HG03457 (cell line): ENCODE measurements at regions not wholly inside any gene's neighbourhood (a gene's known extent, or its start where the extent isn't known, plus 50 kb on each side); places are given as distances from the start of the nearest gene placed in this dataset.

Source experiments
- ATAC-seq: cut with Tn5 transposase; IDR thresholded peaks from one replicate; pipeline ENCODE4 v1.9.1; 2021; ENCODE audit warnings: moderate number of reproducible peaks; ENCODE audit not compliant: unreplicated experiment

GRCh38 chr13:74683411-74683810 lies 549.2 kb upstream of the KLF12 start:
- no peak for ATAC-seq

- ATAC-seq: no peak
These were observed 548.5 kb upstream of the KLF12 start for GRCh38 chr13:74682746-74683145.

DNA sequence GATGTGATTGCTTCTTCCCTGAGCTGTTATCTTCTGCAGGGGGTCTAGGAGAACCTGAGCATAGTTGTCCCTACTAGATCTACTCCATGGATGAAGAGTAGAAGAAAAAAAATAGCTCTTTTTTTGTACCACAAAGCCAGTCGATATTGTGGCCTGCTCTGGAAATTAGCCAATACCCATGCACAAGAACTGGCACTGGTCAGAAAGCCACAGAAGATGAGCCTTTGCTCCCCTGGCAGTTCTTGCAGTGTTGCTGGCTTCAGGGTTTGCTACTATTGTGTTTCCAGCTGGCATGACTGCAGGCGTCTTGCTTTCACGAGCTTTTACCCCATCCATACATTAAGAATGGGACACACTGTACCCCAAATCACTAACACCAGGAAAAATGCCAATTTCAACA lies 547.7 kb upstream of the KLF12 start:
- no peak for ATAC-seq

DNA sequence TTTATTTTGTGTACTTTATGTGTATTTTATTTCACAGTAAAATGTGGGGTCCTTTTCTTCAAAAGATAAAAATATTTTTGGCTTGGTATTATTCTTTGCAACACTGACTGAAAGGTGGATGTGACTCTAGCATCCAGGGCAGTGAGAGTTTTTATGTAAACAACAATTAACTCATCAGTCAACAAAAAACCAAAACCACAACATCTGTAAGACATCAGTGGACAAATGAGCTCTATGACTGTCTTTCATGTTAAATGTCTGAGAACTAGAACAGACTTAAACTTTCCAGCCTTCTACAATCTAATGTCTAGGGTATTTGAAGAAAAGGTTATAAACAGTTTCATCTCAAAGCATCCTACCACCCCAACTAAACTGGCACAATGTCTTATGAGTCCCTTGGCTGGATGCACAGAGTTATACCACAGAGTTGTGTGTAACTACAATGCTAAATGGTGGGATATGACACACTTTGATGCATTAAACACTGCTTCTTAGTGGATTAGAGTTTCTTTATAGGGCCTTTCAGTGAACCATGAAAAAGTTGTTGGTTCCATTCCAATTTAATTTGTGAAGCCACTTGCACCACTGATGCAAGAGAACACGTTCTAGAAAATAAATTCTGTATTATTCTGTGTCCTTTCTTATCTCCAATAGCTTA lies 544.2 kb upstream of the KLF12 start:
- ATAC-seq: no peak

- no peak for ATAC-seq
These were observed 541.8 kb upstream of the KLF12 start for GRCh38 chr13:74675972-74676371.

GRCh38 chr13:74675182-74675581 lies 541.0 kb upstream of the KLF12 start:
- ATAC-seq: no peak

DNA sequence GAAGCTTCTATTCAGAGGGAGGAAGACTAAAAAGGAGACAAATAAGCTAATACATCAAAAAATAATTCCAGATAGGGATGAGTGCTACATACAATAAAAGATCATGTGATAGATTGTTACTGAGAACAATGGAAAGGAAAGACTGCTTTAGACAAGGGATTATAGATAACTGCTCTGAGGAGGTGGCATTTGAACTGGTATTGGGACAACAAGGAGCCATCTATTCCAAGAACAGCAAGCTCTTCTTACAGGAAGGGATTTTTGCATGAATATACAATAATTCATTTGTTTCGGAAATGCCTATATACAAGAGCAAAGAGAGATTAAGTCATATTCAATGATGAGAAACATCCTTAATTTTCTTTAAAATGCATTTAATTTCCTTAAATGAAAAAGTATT lies 540.5 kb upstream of the KLF12 start:
- ATAC-seq: no peak

DNA sequence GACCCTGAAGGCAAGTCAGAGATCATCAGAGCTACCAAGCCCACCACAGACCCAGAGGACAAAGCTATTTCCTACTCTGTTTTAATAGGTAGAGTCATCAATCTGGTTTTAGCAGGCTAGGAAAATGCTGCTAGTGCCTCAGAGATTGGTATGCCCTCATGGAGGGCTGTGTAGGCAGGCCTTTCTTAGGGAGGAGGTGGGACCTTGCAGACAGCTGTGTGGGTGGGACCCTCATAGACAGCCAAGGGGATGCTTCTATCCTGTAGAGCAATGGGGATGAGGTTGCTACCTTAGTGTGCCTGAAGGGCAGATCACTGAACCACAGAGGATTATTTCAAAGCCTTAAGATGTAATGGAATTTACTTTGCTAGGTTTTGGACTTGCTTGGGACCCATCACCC lies 534.9 kb upstream of the KLF12 start:
- ATAC-seq: no peak

DNA sequence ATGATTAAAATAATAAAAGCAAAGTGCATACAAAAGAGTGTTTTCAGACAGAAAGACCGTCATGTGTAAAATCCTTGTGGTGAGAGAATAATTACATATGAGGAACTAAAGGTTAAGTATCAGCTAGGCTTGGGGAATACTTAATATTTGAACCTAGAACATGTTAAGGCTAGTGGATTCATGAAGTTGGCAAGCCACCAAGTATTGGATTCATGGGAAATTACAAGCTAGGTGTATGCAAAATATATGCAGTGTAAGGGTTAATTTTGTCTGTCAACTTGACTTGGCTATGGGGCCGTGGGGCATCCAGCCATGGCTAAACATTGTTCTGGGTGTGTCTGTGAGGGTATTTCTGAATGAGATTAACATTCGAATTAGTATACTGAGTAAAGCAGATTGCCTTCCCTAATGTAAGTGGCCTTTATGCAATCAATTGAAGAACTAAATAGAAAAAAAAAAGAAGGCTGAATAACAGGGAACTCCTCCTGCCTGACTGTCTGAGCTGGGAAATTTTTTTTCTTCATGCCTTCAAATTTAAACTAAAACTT lies 533.5 kb upstream of the KLF12 start:
- ATAC-seq: no peak

DNA sequence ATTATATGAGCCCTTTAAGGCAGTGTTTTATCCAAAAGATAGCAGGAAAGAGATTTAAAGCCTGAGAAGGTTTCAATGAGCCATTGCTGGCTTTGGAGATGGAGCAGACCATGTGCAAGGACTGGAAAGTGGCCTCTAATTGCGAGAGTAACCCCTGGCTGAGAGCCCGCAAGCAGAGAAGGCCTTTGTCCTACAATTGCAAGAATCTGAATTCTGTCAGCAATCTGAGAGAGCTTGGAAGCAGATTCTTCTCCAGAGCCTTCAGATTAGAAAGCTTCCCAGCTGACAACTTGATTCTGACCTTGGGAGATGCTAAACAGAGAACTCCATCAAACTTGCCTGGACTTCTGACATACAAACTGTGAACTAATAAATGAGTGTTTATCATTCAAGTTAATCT lies 528.7 kb upstream of the KLF12 start:
- ATAC-seq: no peak

DNA sequence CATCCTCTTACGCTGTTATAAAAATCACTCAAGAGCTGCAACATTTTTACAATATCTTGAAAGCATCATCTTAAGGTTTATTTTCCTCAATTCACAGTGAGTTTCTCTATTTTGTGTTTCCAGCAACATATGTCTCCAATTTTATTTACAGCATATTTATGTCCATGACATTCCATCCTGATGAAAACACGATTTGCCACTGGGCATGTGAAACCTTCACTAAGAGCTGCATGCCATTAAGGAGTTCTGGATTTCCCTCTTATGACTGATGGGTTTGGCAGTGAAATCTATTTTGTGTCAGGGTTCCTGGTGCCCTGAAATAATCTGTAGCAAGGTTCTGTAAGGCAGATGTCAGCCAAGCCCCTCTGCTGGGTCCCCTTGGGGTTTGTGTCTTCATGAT lies 527.6 kb upstream of the KLF12 start:
- ATAC-seq: no peak

DNA sequence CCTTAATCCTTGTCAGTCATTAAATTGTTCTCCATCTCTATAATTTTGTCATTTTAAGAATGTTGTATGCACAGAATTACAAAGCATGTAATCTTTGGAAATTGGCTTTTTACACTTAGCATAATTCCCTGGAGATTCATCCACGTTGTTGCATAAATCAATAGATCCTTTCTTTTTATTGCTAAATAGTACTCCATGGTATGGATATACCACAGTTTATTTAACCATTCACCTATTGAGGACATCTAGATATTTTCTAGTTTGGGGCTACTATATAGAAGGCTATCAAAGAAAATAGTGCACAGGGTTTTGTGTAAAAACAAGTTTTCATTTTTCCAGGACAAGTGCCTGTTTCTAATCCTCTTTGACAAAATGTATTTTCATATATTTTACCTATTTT lies 523.6 kb upstream of the KLF12 start:
- no peak for ATAC-seq

GRCh38 chr13:74651121-74651520 lies 516.9 kb upstream of the KLF12 start:
- no peak for ATAC-seq

DNA sequence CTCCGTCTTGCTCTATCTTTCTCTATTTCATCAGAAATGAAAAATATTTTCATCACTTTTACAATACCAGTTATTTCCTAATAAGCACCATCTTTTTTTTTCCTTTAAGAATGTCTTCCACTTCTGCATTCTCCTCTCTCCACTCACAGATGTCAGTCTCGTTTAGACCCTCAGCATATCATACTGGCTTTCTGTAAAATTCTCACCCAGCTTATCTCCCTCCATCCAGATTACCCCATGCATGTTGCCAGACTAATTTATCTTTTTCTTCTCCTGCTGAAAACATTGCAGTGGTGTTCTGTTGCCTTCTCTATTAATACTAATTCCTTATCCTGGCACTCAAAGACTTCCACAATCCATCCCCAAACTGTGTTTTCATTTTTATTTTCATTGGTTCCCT lies 513.8 kb upstream of the KLF12 start:
- ATAC-seq: no peak

DNA sequence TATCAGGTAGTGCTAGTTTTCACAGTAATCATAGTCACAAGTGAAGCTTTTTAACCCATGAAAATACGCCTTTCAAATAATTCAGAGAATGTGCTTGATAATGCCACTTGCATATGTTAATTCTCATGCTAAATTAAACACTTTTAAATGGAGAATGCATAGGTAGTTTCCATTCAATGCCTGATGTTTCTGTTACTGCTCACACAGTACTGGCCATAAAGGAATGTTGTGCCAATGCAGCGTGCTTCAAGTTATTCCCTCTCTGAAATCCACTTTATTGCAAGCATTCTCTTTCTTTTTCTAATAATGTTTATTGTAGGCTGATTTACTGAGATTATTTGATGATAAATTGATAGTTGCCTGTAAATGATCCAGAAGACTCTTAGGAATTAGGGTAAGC lies 513.0 kb upstream of the KLF12 start:
- no peak for ATAC-seq

DNA sequence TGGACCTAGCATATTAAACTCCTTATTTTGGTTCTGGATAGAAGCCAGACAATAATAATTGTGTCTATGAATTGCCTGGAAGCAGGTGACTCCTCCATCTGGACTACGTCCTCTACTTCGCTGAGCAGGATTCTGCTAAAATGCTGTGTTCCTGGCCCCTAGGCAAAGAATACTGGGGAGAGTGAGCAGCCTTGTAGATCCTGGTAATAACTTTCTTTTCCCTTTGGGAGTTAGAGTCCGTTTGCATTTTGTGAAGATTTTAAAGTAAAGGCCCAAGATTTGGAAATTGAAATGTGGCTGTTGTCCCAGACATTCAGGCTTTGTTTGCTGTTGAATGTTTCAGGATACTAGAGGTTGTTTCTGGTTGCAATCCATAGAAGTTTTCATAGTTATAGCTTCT lies 511.9 kb upstream of the KLF12 start:
- ATAC-seq: no peak

DNA sequence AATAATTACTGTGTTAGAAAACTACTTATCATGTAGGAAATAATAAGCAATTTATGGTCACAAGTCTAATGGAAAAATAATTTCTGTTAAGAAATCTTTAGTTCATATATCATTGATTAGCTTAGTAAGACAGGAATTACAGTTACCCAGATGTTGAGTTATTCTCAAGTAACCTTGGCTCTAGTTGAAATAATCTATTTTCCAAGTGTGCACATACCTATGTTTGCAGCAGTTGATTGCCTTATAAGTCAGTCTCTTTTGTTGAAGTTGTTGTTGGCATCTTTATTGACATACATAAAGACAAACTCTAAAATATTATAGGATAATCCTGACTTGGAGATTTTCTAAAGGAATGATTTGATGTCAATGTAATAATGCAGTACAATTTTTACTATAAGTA lies 511.4 kb upstream of the KLF12 start:
- no peak for ATAC-seq

GRCh38 chr13:74644229-74644628 lies 510.0 kb upstream of the KLF12 start:
- no peak for ATAC-seq

DNA sequence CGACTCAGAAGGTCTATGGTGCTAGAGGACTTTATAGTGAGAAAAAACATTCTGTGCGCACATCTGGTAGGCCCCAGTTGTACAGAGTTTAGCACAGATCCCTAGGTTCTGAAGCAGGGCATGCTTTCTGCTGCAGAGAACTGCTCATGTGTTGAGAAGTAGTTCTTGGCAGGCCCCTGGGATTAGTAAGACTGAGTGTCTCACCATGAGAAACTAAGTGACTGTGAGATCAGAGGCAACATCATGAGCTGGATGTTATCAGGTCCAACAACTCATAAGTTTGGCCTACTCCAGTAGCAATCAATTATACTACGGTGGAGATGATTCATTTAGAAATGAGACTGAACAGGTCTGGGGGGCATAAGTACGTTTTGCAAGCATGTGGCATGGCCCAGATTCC lies 507.4 kb upstream of the KLF12 start:
- ATAC-seq: no peak

DNA sequence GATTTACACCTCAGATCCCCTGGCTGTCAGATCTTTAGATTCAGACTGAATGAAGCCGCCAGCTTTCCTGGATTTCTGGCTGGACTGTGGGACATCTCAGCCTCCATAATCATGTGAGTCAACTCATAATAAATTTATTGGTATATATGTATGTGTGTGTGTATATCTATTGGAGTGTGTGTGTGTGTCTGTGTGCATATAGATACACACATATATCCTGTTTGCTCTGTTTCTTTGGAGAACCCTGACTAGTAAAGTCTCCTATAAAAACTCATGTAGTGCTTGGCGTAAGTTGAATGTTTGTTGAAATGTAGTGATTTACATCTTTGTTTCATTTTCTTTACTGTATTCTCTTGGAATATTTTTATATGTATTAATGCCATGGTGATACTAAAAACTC lies 499.5 kb upstream of the KLF12 start:
- ATAC-seq: no peak

DNA sequence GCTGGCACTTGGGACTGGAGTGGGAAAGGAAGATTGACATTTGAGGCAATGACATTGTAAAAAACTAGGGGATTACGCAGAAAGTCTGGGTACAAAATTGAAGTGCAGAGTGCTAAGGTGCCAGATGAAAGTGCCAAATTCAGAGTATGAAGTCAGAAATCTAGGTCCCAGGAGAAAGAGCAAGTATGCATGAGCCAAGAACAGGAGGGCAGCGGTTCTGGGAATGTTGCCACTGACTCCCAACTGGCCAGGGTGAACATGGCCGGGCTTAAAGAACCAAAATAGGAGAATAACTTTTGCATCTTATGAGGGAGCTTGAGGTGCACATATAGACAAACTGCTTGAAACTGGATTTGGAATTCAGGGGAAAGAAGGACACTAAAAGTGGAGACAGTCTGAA lies 495.8 kb upstream of the KLF12 start:
- ATAC-seq: no peak

- no peak for ATAC-seq
These were observed 491.3 kb upstream of the KLF12 start for GRCh38 chr13:74625541-74625940.

DNA sequence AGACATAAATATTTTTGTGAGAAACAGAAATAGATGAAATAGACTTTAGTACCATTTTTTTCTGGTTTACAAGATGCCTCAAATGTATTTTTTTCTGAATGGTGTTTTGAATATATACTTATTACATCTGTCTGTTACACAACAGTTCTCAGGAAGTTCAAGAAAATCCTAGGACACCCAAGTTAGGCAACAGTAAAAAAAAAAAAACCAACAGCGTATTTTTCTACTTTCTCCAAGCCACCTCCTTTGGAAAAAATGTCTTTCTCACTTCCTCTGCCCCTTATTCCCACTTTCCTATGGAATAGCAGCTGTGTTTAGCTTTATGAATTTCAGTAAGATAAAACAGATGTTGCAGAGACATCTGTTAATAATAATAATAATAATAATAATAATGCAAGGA lies 489.6 kb upstream of the KLF12 start:
- ATAC-seq: no peak
